Central memory CD8-positive, alpha-beta T cell (primary cell): ENCODE measurements at regions not wholly inside any gene's neighbourhood (a gene's known extent, or its start where the extent isn't known, plus 50 kb on each side); places are given as distances from the start of the nearest gene placed in this dataset.

Source experiments
- ATAC-seq: fragments of 150-1000 bp; cut with Tn5 transposase; replicated peaks from 2 replicates; pipeline ENCODE4 v1.10.0; 2022; ENCODE audit warnings: mild to moderate bottlenecking, moderate FRiP score, moderate number of reproducible peaks; ENCODE audit not compliant: poor library complexity, severe bottlenecking; ENCODE audit errors: extremely low read depth
- DNase-seq, 2 donors: peaks; one replicate each; pipeline ENCODE4 v3.0.0; 2021; ENCODE audit warnings: low spot score in 2 of 2
- H3K27ac Mint-ChIP-seq: one replicate; pipeline ENCODE4 v1.8.0; 2022; ENCODE audit warnings: low read depth, mild to moderate bottlenecking, moderate library complexity, mixed read lengths
- H3K27me3 Mint-ChIP-seq: one replicate; pipeline ENCODE4 v1.8.0; 2022; ENCODE audit warnings: mixed read lengths
- H3K36me3 Mint-ChIP-seq: one replicate; pipeline ENCODE4 v1.8.0; 2022; ENCODE audit warnings: mild to moderate bottlenecking, moderate library complexity, mixed read lengths; ENCODE audit not compliant: insufficient read depth
- H3K4me1 Mint-ChIP-seq: one replicate; pipeline ENCODE4 v1.8.0; 2022; ENCODE audit warnings: mixed read lengths
- H3K4me3 Mint-ChIP-seq: one replicate; pipeline ENCODE4 v1.8.0; 2022; ENCODE audit warnings: mild to moderate bottlenecking, moderate library complexity, mixed read lengths
- H3K9me3 Mint-ChIP-seq: one replicate; pipeline ENCODE4 v1.8.0; 2022; ENCODE audit warnings: mixed read lengths

DNA sequence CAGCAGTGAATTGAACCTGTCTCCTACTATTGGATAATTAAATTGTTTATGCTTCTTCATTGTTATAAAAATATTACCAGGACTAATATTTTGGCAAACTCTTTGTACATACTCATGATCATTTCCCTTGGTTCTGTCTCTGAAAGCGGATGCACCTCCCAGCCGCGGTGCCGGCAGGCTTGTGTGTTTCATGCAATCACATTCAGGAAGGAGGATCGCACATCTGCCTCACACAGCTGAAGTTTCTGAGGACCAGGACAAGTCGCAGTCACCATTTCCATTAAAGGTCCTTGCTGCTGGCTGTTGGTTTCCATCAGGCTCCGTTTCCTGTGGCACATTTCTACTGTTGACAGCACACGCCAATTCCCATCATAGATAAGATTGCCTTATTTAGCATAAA is 117.8 kb upstream of the SHH start:
- ATAC-seq (no peak), DNase-seq (no peak)
- no peak overlapping the region for H3K27ac Mint-ChIP-seq
- no peak overlapping the region for H3K4me3 Mint-ChIP-seq
- H3K4me1 Mint-ChIP-seq = no peaks in the 10 kb centered on the region
- peaks cover 23% of the 10 kb centered on the region for H3K27me3 Mint-ChIP-seq
- peaks cover 6% of the 10 kb centered on the region for H3K9me3 Mint-ChIP-seq
- H3K36me3 Mint-ChIP-seq = no peaks in the 10 kb centered on the region

DNA sequence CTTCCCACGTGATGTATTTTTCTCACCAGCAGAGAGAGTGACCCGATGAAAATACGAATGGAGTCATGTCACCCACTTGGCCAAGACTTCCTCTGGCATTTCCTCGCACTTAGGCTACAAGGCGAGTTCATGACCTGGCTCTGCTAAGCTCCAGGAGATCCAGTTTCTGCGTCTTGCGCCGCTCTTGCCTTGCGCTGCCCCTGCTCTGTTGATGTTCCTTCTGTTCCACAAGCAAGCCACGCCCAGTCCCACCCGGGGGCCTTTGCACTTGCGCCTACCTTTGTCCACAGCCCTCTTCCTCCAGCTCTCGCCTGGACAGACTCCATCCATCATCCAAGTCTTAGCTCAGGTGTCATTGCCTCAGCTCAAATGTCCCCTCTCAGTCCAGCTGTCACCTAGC is 116.3 kb upstream of the SHH start:
- Mint-ChIP-seq H3K36me3 (no peaks in the 10 kb centered on the region), H3K27ac (no peak overlapping the region), H3K4me3 (no peak overlapping the region), H3K9me3 (no peaks in the 10 kb centered on the region), H3K27me3 (peaks cover 23% of the 10 kb centered on the region), H3K4me1 (no peaks in the 10 kb centered on the region)
- ATAC-seq (no peak), DNase-seq (no peak)

DNA sequence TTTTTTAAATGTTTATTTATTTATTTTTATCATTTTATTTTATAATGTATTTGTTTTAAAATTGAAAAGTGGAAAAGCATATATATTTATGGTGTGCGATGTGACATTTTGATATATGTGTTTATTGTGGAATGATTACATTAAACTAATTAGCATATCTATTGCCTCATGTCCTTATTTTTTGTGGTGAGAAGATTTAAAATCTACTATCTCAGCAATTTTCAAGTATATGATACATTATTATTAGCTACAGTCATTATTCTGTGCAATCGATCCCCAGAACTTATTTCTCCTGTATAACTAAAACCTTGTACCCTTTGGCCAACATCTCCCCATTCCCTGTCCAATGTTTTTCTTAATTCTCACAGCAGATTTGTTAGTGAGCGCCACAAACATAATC is 115.6 kb upstream of the SHH start:
- no peak for DNase-seq
- no peak for ATAC-seq
- Mint-ChIP-seq H3K9me3 (no peaks in the 10 kb centered on the region), H3K4me3 (no peak overlapping the region), H3K4me1 (no peaks in the 10 kb centered on the region), H3K27me3 (peaks cover 23% of the 10 kb centered on the region), H3K27ac (no peak overlapping the region), H3K36me3 (no peaks in the 10 kb centered on the region)

DNA sequence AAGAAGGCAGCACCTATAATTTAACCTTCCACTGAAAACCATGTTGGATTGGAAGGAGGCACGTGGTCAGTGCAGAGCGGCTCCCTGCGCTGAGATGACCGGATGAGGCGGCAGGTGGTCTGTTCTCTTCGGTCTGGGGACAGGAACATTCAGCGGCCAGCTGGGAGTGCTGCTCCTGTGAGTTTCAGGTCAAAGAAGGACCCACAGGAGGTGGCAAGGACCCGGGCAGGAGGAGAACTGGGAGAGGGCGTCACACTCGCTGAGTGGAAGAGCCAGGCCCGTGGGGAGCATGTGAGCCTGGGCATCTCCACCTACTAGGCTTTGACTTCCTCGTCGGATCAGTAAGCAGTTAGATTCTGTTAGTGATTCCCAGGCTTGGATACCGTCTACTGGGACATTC is 113.4 kb upstream of the SHH start:
- Mint-ChIP-seq H3K27me3 (peaks cover 23% of the 10 kb centered on the region), H3K36me3 (no peaks in the 10 kb centered on the region), H3K4me1 (no peaks in the 10 kb centered on the region), H3K9me3 (no peaks in the 10 kb centered on the region), H3K27ac (no peak overlapping the region), H3K4me3 (no peak overlapping the region)
- DNase-seq (no peak), ATAC-seq (no peak)

DNA sequence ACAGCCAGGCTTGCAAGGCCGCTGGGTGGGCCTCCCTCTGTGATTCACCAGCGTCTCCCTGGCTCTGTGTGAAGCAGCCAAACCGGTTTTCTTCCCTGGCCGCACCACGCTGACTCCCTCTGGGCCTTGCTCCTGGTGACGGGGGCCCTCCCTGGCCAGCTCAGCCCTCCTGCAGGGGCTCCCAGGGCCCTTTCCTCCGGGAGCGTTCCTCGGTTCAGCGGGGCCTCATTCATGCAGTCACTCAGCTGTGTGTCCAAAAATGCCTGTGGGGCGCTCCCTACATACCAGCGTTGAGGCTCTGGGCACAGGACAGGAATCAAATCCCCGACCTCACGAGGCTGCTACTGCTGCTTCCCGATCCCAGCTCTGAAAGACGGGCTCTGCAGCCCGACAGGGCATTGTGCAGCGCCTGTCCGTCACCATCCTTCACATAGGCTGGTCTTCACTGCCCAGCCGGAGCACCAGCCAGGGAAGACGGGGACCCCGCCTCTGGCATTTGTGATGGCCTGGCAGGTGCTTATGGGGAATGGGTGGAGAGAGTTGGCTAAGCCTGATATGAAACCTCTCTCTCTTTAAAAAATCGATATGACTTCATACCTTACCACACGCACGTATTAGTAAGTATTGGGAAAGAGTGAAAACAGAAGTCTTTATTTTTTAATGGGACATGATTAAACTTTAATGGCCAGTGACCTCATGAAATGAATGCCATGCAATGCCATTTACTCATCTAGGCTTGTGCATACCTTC is 110.0 kb upstream of the SHH start:
- no peak for DNase-seq

DNA sequence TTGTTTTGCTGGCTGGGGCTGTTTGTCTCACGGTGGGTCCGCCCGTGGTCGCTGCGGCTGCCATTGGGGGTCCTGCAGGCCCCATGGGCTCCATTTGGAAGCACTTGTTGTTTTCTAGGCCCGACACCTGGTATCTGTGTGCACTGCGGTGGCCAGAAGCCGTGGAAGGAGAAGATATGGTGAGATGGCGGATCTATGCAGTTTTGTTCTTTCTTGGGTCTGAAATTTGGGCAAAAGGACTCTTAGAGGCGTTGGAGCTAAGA is 109.5 kb upstream of the SHH start:
- DNase-seq (no peak), ATAC-seq (no peak)
- no peaks in the 10 kb centered on the region for H3K36me3 Mint-ChIP-seq
- peaks cover 6% of the 10 kb centered on the region for H3K9me3 Mint-ChIP-seq
- no peaks in the 10 kb centered on the region for H3K27me3 Mint-ChIP-seq
- H3K4me3 Mint-ChIP-seq = no peak overlapping the region
- no peaks in the 10 kb centered on the region for H3K4me1 Mint-ChIP-seq
- H3K27ac Mint-ChIP-seq = no peak overlapping the region

More for the DNA sequence above, 110.0 kb upstream of the SHH start:
- Mint-ChIP-seq H3K4me1 (no peaks in the 10 kb centered on the region), H3K27me3 (no peaks in the 10 kb centered on the region), H3K4me3 (no peak overlapping the region), H3K9me3 (peaks cover 6% of the 10 kb centered on the region), H3K36me3 (no peaks in the 10 kb centered on the region), H3K27ac (no peak overlapping the region)
- no peak for ATAC-seq

DNA sequence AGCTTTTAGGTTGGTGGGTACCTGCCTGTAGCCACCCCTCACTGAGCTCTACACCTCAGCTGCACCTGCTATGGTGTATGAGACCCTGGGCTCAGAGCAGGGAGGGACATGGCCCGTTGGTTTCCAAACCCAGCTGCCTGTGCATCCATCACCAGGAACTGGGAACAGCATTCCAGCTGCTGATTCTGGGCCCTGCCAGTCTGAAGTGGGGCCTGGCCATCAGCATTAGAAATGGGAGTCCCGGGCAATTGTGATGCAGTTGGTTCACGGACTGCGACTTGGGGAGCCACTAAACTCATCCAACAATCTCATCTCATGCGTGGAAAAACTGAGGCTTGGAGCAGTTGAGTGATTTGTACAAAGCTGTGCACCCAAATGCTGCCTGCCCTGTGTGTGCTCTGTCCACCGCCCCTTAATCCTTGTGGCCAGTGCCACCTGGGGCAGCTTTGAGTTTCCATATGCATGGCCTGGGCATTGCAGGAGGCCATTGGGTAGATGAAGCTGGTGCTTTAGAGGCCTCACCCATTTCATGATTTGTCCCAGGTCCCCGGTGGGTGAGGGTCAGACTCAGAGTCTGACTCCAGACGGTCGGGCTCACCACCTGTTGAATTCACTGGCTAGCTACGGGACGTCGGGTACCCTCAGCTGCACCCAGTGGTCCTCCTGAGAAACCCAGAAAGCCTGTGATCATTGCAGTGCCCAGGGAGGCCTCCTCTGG is 109.0 kb upstream of the SHH start:
- DNase-seq (no peak), ATAC-seq (no peak)
- Mint-ChIP-seq H3K27ac (no peak overlapping the region), H3K4me3 (no peak overlapping the region), H3K27me3 (no peaks in the 10 kb centered on the region), H3K36me3 (no peaks in the 10 kb centered on the region), H3K9me3 (peaks cover 6% of the 10 kb centered on the region), H3K4me1 (no peaks in the 10 kb centered on the region)

DNA sequence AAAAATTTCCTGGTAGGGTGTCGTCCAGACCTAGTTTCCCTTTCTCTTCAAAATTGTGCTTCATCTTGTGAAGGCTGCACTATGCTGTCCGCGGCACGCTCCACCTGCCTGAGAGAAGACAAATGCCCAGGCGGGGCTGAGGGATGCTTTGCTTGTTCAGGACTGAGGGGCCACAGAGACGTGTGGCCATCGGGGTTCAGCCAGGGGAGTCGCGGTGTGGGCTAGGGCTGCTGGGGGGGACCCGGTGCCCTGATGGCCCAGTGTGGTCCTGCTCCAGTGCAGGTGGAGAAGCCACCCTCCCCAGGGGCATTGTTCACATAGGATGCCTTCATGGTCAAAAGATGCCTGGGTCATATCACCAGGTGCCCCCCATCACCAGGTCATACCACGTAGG is 107.8 kb upstream of the SHH start:
- Mint-ChIP-seq H3K4me3 (no peak overlapping the region), H3K27ac (no peak overlapping the region), H3K9me3 (peaks cover 6% of the 10 kb centered on the region), H3K4me1 (no peaks in the 10 kb centered on the region), H3K27me3 (no peaks in the 10 kb centered on the region), H3K36me3 (no peaks in the 10 kb centered on the region)
- DNase-seq (no peak), ATAC-seq (no peak)

DNA sequence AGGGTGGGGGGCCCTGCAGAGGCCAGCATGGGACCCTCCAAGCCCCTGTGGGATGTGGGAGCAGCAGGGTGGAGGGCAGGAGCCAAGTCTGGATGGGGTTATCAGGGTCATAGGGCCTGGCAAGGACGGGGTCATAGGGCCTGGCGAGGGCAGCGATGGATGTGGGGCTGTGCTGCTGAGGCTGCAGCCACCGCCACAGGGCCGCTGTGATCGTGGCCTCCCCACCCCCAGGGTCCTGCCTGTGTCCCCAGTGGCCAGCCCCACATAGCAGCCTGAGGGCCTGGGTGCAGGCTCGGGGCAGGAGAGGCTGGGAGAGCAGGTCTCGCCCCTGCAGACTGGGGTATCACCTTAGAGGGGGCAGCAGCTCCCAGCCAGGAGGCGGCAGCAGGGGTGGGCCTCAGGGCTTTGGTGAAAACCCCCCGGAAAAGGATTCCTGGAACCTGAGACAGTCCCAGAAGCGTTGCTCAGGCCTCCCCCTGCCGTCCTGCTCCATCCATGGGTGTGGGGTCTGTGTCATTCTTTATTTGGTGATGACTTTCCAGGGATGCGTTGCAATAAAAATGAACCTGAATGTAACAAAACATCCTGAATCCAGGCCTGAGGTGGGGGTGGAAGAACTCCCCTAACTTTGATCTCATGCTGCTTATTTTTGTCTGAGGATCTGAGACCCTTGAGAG is 107.3 kb upstream of the SHH start:
- Mint-ChIP-seq H3K27ac (no peak overlapping the region), H3K36me3 (no peaks in the 10 kb centered on the region), H3K4me3 (no peak overlapping the region), H3K27me3 (no peaks in the 10 kb centered on the region), H3K9me3 (peaks cover 6% of the 10 kb centered on the region), H3K4me1 (no peaks in the 10 kb centered on the region)
- DNase-seq (no peak), ATAC-seq (no peak)

DNA sequence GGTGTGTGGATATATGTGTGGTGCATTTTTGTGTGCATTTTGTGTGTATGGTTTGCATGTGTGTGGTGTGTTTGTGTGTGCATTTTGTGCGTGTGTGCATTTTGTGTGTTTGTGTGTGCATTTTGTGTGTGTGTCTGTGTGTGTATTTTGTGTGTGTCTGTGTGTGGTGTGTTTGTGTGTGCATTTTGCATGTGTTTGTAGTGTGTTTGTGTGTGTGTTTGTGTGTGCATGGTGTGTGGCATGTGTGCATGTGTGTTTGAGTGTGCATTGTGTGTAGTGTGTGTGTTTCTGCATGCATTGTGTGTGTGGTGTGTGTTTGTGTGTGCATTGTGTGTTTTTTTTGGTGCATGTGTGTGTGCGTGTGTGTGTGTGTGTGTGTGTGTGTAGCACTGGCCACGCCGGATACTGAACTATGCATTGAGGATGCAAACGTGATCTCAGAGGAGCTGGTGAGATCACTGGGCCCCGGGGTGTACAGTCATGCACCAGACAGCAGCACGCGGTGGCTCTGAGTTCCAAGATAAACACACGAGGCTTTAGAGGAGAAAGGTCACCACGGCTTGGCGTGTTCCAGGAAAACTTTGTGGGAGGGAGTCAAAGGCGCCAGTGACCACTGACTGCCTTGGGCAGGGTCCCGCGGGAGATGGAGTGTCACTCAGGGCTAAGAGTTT is 106.6 kb upstream of the SHH start:
- no peaks in the 10 kb centered on the region for H3K36me3 Mint-ChIP-seq
- ATAC-seq (no peak), DNase-seq (no peak)
- no peaks in the 10 kb centered on the region for H3K27me3 Mint-ChIP-seq
- H3K9me3 Mint-ChIP-seq = peaks cover 6% of the 10 kb centered on the region
- no peaks in the 10 kb centered on the region for H3K4me1 Mint-ChIP-seq
- H3K4me3 Mint-ChIP-seq = no peak overlapping the region
- no peak overlapping the region for H3K27ac Mint-ChIP-seq

DNA sequence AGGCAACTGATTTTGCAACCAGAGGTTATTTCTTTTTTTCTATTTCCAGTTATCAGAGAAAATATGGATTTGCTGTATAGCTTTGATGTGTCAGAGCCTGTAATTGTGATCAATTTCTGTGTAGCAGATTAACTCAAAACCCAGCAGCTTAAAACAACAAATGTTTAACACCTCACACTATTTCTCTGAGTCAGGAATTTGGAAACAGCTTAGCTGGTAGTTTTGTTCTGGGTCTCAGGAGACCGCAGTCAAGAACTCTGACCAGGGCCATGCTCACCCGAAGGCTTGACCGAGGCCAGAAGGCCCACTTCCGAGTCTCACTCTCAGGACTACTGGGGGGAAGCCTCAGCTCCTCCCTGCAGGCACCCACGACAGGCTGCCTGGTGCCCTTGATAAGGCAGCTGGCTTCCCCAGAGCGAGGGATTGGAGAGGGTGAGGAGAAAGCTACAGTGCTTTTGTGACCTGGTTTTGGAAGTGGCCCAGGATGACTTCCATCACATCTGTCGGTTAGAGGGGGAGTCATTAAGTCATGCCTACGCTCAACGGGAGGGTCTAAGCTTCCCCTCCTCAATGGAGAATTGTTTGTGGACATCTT is 105.7 kb upstream of the SHH start:
- ATAC-seq (no peak), DNase-seq (no peak)
- H3K27me3 Mint-ChIP-seq = no peaks in the 10 kb centered on the region
- H3K27ac Mint-ChIP-seq = no peak overlapping the region
- peaks cover 6% of the 10 kb centered on the region for H3K9me3 Mint-ChIP-seq
- no peak overlapping the region for H3K4me3 Mint-ChIP-seq
- no peaks in the 10 kb centered on the region for H3K4me1 Mint-ChIP-seq
- no peaks in the 10 kb centered on the region for H3K36me3 Mint-ChIP-seq

DNA sequence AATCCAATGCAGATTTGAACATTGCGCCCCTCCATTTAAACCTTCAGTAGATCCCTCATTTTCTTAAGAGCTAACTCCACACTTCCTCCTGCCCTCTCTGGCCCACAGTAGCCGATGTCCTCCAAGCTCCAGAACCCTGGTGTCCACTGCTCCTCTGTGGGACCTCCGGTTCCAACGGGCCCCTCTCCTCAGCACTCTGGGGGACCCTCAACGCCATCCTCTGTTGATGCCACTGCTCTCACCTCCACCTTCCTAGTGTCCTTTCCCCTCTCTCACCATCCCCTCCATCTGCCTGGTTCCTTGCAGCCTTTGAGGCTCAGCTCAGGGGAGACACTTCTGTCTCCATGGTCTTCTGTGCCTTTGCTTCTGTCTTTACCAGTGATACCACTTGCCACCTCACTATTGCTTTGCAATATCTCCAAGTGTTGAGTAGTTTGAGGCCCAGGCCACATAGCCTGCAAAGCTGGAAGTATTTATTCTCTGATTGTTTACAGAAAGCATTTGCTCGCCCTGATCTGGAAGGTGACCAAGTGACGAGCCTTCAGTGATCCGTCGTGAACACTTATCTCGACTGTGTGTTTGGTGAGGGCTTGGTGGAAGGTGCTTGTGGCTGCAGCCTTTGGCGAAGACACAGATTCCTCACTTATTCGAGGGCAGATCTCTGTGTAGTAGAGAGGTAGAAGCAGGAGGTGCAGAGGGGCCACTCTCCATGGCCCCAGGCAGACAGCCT is 104.8 kb upstream of the SHH start:
- H3K36me3 Mint-ChIP-seq = no peaks in the 10 kb centered on the region
- H3K27ac Mint-ChIP-seq = no peak overlapping the region
- no peak for ATAC-seq
- no peaks in the 10 kb centered on the region for H3K4me1 Mint-ChIP-seq
- peaks cover 7% of the 10 kb centered on the region for H3K9me3 Mint-ChIP-seq
- no peak for DNase-seq
- no peak overlapping the region for H3K4me3 Mint-ChIP-seq
- no peaks in the 10 kb centered on the region for H3K27me3 Mint-ChIP-seq
